Activated CD8-positive, alpha-beta memory T cell treated with anti-CD3 and anti-CD28 coated beads, Interleukin-2, amount 50 U/mL, for 4 hours (primary cell): ENCODE measurements at regions not wholly inside any gene's neighbourhood (a gene's known extent, or its start where the extent isn't known, plus 50 kb on each side); places are given as distances from the start of the nearest gene placed in this dataset.

ENCODE experiments used
- DNase-seq: peaks from one replicate; pipeline ENCODE4 v3.0.0-alpha.2; 2020

GRCh38 chr5:81855591-81855990 is 104.7 kb upstream of the SSBP2 start:
- DNase-seq, result no peak

- no peak for DNase-seq
These were observed 104.0 kb upstream of the SSBP2 start for GRCh38 chr5:81854915-81855314.

- no peak for DNase-seq
These were observed 103.6 kb upstream of the SSBP2 start for GRCh38 chr5:81854485-81854884.

- DNase-seq, result no peak
These were observed 102.1 kb upstream of the SSBP2 start for GRCh38 chr5:81853030-81853357.

- DNase-seq, result no peak
These were observed 101.6 kb upstream of the SSBP2 start for GRCh38 chr5:81852291-81853029.

GRCh38 chr5:81851481-81852178 is 100.7 kb upstream of the SSBP2 start:
- DNase-seq, result peak; percentile 88

- DNase-seq, result no peak
These were observed 99.8 kb upstream of the SSBP2 start for GRCh38 chr5:81850501-81851357.

- no peak for DNase-seq
These were observed 99.0 kb upstream of the SSBP2 start for GRCh38 chr5:81849770-81850367.

- no peak for DNase-seq
These were observed 97.5 kb upstream of the SSBP2 start for GRCh38 chr5:81848362-81848880.

GRCh38 chr5:81846301-81846700 is 95.4 kb upstream of the SSBP2 start:
- DNase-seq, result no peak

GRCh38 chr5:81843845-81844244 is 92.9 kb upstream of the SSBP2 start:
- DNase-seq, result no peak

GRCh38 chr5:81842795-81843398 is 92.0 kb upstream of the SSBP2 start:
- DNase-seq, result no peak

- DNase-seq, result no peak
These were observed 88.1 kb upstream of the SSBP2 start for GRCh38 chr5:81839034-81839433.

GRCh38 chr5:81838307-81838906 is 87.5 kb upstream of the SSBP2 start:
- DNase-seq, result no peak

GRCh38 chr5:81837667-81838306 is 86.9 kb upstream of the SSBP2 start:
- DNase-seq, result no peak

GRCh38 chr5:81835814-81836367 is 85.0 kb upstream of the SSBP2 start:
- DNase-seq, result no peak

- no peak for DNase-seq
These were observed 83.2 kb upstream of the SSBP2 start for GRCh38 chr5:81834021-81834660.

GRCh38 chr5:81830596-81830995 is 79.7 kb upstream of the SSBP2 start:
- no peak for DNase-seq

GRCh38 chr5:81829242-81829641 is 78.3 kb upstream of the SSBP2 start:
- no peak for DNase-seq

GRCh38 chr5:81827500-81827899 is 76.6 kb upstream of the SSBP2 start:
- DNase-seq, result no peak

GRCh38 chr5:81826128-81826527 is 75.2 kb upstream of the SSBP2 start:
- DNase-seq, result no peak
